G401 (cell line): ENCODE measurements at regions not wholly inside any gene's neighbourhood (a gene's known extent, or its start where the extent isn't known, plus 50 kb on each side); places are given as distances from the start of the nearest gene placed in this dataset.

Experiments
- DNase-seq: peaks from one replicate; pipeline ENCODE4 v3.0.0-alpha.2; 2015; ENCODE audit warnings: low spot score
- in situ Hi-C: cut with HindIII; loops from 2 replicates; pipeline ENCODE4 v1.10.0; 2016; ENCODE audit warnings: low sequenced_read_pairs, mixed read lengths

GRCh38 chr6:113629256-113629655 lies 227.9 kb upstream of the MARCKS start:
- in situ Hi-C loops = no loop called here
- no peak for DNase-seq

DNA sequence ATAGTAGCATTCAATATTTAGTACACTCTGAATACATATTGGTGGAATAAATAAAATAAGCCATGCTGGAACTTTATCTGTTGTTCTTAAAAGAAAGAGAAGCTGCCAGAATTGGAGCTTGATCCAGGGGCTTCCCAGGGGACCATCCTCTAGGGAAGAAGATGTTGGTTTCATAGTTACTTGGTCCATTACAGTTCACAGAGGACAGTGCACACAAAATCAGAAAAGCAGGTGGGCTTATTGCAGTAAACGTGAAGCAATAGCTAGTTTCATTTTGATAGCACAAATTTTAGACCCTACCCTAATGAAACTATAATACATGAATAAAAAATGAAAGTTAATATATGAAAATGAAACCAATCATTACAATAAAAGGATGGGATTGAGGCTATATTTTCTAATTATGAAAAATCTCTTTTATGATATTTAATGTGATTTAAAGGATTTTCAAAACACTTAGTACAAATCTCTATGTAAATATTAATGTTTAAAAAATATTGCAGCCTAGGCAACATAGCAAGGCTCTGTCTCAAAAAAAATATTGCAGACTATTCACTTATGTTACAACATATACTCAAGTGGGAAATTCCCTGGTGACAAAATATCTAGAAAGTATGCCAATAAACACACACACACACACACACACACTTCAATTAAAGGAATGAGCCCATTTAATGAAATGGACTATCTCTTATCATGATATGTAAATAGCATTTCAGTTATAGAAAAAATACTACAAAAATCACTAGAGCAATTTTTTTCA lies 227.0 kb upstream of the MARCKS start:
- in situ Hi-C loops = no loop called here
- no peak for DNase-seq

GRCh38 chr6:113630738-113631535 lies 226.2 kb upstream of the MARCKS start:
- in situ Hi-C loops = no loop called here
- no peak for DNase-seq

DNA sequence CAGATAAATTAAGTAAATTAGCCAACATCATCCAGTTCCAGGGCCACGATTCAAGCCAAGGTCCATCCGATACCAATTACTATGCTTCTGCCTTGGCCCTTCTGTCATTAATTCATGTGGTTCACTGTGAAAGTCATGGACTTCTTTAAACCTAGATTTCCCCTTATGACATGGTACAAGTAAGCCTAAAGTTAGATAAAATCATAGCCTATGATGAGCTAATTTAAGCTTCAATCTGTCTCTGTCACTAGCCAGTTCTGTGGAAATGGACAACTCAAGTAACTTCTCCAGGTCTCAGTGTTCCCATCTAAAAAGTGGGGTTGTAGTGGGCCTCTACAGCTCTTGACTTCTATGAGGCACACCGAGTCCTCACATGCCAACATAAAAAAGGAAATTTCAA lies 225.5 kb upstream of the MARCKS start:
- no peak for DNase-seq
- in situ Hi-C loops = no loop called here

- in situ Hi-C loops = no loop called here
- no peak for DNase-seq
Measured at GRCh38 chr6:113632220-113632864, 224.8 kb upstream of the MARCKS start.

GRCh38 chr6:113633638-113634037 lies 223.5 kb upstream of the MARCKS start:
- DNase-seq = no peak
- in situ Hi-C loops = no loop called here

GRCh38 chr6:113634352-113635163 lies 222.6 kb upstream of the MARCKS start:
- in situ Hi-C loops = no loop called here
- no peak for DNase-seq

DNA sequence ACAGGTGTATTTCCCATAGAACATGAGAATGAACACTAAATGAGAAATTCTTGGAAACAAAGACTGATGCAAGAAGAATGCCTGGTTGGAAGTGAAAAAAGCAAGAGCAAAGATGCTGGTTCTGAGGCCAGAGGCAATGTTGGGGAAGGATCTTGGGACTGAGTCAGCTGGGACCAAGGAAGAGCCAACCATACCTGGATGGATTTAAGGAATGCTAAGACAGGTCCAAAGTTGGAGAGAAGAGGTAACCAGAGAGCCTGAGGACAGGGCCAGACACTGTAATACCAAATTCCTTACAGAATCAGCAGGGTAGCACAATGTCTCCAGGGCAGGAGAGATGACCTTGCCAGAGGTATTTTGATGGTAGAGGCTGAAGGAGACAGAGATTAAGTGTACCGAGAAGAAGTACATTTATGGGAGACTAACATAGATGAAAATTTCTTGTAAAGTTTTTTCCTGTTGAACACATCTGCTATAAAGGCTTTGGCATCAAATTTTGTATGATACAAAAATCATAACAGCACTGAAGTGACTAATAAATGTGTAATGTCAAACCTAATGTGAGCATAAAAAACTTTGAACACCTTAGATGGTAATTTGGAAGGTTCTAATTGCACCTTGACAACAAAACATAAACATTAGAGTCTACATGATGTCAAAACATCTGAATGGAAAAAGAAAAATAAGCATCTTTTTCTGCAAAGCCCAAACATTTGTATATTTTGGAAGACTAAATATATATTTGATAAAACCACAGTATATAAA lies 221.7 kb upstream of the MARCKS start:
- DNase-seq = no peak
- in situ Hi-C loops = no loop called here

DNA sequence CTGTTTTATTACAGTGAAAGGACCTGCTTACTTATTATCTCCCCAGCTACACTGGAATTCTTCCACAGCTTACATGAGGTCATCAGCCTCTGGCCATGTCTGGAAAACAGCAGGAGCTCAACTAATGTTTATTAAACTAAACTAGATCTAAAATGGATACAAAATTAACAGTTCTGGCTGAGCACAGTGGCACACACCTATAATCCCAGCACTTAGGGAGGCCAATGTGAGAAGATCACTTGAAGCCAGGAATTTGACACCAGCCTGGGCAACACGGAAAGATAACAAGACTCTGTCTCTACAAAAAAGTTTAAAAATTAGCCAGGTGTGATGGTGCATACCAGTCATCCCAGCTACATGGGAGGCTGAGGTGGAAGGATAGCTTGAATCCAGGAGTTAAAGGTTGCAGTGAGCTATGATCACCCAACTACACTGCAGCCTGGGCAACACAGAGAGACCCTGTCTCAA lies 220.8 kb upstream of the MARCKS start:
- in situ Hi-C loops = no loop called here
- no peak for DNase-seq

GRCh38 chr6:113640051-113640450 lies 217.1 kb upstream of the MARCKS start:
- in situ Hi-C loops = no loop called here
- DNase-seq = no peak

DNA sequence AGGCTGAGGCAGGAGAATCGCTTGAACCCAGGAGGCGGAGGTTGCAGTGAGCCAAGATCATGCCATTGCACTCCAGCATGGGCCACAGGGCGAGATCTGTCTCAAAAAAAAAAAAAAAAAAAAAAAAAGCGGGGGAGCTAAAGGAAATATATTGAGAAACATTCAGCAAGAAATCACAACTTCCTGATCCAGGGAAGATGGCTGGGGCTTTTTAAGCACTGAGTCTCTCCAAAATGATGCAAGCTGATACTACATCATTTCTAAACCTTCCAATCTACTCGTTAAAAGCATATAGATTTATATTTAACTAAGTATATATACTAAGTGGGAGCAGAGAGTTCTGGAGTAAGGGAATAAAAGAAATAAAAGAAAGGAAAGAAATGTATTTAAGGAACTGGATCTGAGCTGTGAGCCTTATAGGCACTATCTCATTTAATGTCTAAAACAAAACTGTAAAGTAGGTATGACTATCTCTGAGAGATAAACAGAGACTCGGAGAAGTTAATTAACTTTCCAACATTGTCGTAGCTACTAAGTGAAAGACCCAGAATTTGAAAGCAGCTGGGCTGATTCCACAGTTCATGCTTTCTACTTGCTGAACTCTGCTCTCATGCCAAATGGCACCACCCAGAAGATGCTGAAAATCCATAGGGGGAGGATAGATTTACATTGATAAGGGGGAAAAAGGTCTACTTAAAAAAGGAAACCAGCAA lies 215.0 kb upstream of the MARCKS start:
- no peak for DNase-seq
- in situ Hi-C loops = no loop called here

- DNase-seq = no peak
- in situ Hi-C loops = no loop called here
Measured at GRCh38 chr6:113642714-113643406, 214.3 kb upstream of the MARCKS start.

GRCh38 chr6:113643407-113643770 lies 213.8 kb upstream of the MARCKS start:
- in situ Hi-C loops = no loop called here
- no peak for DNase-seq

GRCh38 chr6:113644861-113645575 lies 212.1 kb upstream of the MARCKS start:
- in situ Hi-C loops = no loop called here
- DNase-seq = no peak

GRCh38 chr6:113645576-113645970 lies 211.6 kb upstream of the MARCKS start:
- in situ Hi-C loops = no loop called here
- DNase-seq = no peak

GRCh38 chr6:113645986-113646385 lies 211.2 kb upstream of the MARCKS start:
- DNase-seq = no peak
- in situ Hi-C loops = no loop called here

- no peak for DNase-seq
- in situ Hi-C loops = no loop called here
Measured at GRCh38 chr6:113646701-113647100, 210.4 kb upstream of the MARCKS start.
